ENCODE measurements at regions not wholly inside any gene's neighbourhood (a gene's known extent, or its start where the extent isn't known, plus 50 kb on each side); places are given as distances from the start of the nearest gene placed in this dataset.

- TF ChIP-seq EZH2 (IDR thresholded peaks at IDR 0.05; ENCODE audit: insufficient read depth, poor library complexity, severe bottlenecking) (no peak), EZH2phosphoT487 (IDR thresholded peaks at IDR 0.05; ENCODE audit: insufficient read depth, low read depth) (no peak)
Observed at GRCh38 chr16:54821731-54822130, 108.9 kb upstream of the IRX5 start.

Measured in GM23248 (cell line).